Spleen (tissue), 7 donors: ENCODE measurements at regions not wholly inside any gene's neighbourhood (a gene's known extent, or its start where the extent isn't known, plus 50 kb on each side); places are given as distances from the start of the nearest gene placed in this dataset.
A peak's percentile ranks its signal among the peaks of the same experiment; 100 is the strongest.

ENCODE experiments used
- CTCF ChIP-seq, 11 experiments: fragments of 200-600 bp in 7 of 11; fragments of 450-650 bp in 4 of 11; sonication (generic) in 4 of 11; IDR thresholded peaks in 8 of 11; conservative IDR thresholded peaks in 3 of 11; 1 replicate in 7 of 11; 2 replicates in 4 of 11; pipeline versions ENCODE4 v1.4.0 to v1.8.0; 2016 to 2021; ENCODE audit warnings: antibody characterized with exemption in 11 of 11, inconsistent platforms in 4 of 11, mild to moderate bottlenecking in 1 of 11
- POLR2AphosphoS5 ChIP-seq, 3 donors: sonication (generic); formaldehyde crosslinking; IDR thresholded peaks; one replicate each; pipeline ENCODE4 v1.5.1; 2017; ENCODE audit warnings: antibody characterized with exemption in 3 of 3
- donor health status: DM: no; HTN: no; CAD: no; lungs with moderate emphysema.
- donor health status: DM: no; HTN: no; CAD: no.
- donor health status: DM: no; HTN: no; CAD: no.

- TF ChIP-seq CTCF (IDR thresholded peaks at IDR 0.05 in 8 of 11, conservative IDR thresholded peaks at IDR 0.05 in 3 of 11) = peak in 6 of 11 experiments; percentile 11 to 30 (median 22)
- no peak for TF ChIP-seq POLR2AphosphoS5 (IDR thresholded peaks at IDR 0.05)
Observed at GRCh38 chrX:12080265-12080664, 58.0 kb upstream of the FRMPD4 start.
